Testis (tissue), 2 donors: ENCODE measurements at regions not wholly inside any gene's neighbourhood (a gene's known extent, or its start where the extent isn't known, plus 50 kb on each side); places are given as distances from the start of the nearest gene placed in this dataset.

Experiments used
- POLR2A ChIP-seq: fragments of 450-650 bp; IDR thresholded peaks from one replicate; pipeline ENCODE4 v1.6.1; 2017; ENCODE audit warnings: antibody characterized with exemption, mild to moderate bottlenecking, moderate library complexity
- TF ChIP-seq, protein P1 (sequence below), 3 experiments: fragments of 450-650 bp in 2 of 3; fragments of 200-600 bp in 1 of 3; sonication (generic) in 1 of 3; IDR thresholded peaks; one replicate each; pipeline ENCODE4 v1.5.1; 2016 to 2019; ENCODE audit warnings: antibody characterized with exemption in 3 of 3, mild to moderate bottlenecking in 2 of 3, moderate library complexity in 1 of 3

DNA sequence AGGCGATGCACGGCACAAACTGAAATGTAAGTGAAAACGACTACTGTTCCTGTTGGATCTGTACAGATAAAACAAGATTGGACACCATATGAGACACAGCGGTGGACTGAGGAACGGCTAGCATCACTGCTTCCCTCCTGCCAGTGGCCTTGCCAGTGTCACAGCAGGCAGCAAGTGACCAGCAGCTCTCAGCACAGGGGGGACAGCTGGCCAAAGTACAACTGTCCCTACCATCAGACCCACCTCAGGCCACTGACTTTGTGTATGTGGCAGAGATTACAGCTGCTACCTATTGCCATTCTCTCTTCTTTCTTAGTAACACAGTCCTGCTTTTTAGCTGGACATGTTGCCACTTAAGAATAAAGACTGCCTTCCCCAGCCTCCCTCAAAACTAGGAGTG is 80.0 kb upstream of the SLC66A3 start:
- TF ChIP-seq, protein P1, sequence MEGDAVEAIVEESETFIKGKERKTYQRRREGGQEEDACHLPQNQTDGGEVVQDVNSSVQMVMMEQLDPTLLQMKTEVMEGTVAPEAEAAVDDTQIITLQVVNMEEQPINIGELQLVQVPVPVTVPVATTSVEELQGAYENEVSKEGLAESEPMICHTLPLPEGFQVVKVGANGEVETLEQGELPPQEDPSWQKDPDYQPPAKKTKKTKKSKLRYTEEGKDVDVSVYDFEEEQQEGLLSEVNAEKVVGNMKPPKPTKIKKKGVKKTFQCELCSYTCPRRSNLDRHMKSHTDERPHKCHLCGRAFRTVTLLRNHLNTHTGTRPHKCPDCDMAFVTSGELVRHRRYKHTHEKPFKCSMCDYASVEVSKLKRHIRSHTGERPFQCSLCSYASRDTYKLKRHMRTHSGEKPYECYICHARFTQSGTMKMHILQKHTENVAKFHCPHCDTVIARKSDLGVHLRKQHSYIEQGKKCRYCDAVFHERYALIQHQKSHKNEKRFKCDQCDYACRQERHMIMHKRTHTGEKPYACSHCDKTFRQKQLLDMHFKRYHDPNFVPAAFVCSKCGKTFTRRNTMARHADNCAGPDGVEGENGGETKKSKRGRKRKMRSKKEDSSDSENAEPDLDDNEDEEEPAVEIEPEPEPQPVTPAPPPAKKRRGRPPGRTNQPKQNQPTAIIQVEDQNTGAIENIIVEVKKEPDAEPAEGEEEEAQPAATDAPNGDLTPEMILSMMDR (IDR thresholded peaks at IDR 0.05): no peak
- TF ChIP-seq POLR2A: no peak
